Lower lobe of right lung (tissue), 2 donors: ENCODE measurements at regions not wholly inside any gene's neighbourhood (a gene's known extent, or its start where the extent isn't known, plus 50 kb on each side); places are given as distances from the start of the nearest gene placed in this dataset.

Experiments
- ATAC-seq, 2 donors: fragments of 200-7000 bp; cut with Tn5 transposase; one replicate each; pipeline ENCODE4 v1.9.1; 2020 to 2022; ENCODE audit warnings: mild to moderate bottlenecking in 2 of 2, moderate library complexity in 2 of 2
- DNase-seq: peaks from one replicate; pipeline ENCODE4 v3.0.0-alpha.2; 2020
- H3K27ac ChIP-seq: fragments of 200-600 bp; one replicate; pipeline ENCODE4 v1.8.0; 2022
- H3K27me3 ChIP-seq: fragments of 200-600 bp; one replicate; pipeline ENCODE4 v1.8.0; 2022; ENCODE audit warnings: low read depth
- H3K36me3 ChIP-seq: fragments of 200-600 bp; one replicate; pipeline ENCODE4 v1.8.0; 2022; ENCODE audit warnings: mild to moderate bottlenecking
- H3K4me1 ChIP-seq: fragments of 200-600 bp; one replicate; pipeline ENCODE4 v1.8.0; 2022
- H3K4me3 ChIP-seq: fragments of 200-600 bp; one replicate; pipeline ENCODE4 v1.8.0; 2022; ENCODE audit warnings: mild to moderate bottlenecking
- H3K9me3 ChIP-seq: fragments of 200-600 bp; one replicate; pipeline ENCODE4 v1.8.0; 2022
- CTCF ChIP-seq: fragments of 200-600 bp; IDR thresholded peaks from one replicate; pipeline ENCODE4 v1.8.0; 2022; ENCODE audit warnings: antibody characterized with exemption, mild to moderate bottlenecking
- intact Hi-C: fragments of 100-400 bp; cut with DNase I; formaldehyde crosslinking; loops from one replicate; pipeline ENCODE4 v1.11.0; 2022
- donor health status: DM: no; HTN: yes; CAD: no; lungs with severe emphysema.

- no peak overlapping the region for H3K27ac ChIP-seq
- intact Hi-C loops, result no loop called here
- no peaks in the 10 kb centered on the region for H3K27me3 ChIP-seq
- no peaks in the 10 kb centered on the region for H3K9me3 ChIP-seq
- DNase-seq (no peak), ATAC-seq (no peak)
- H3K4me3 ChIP-seq, result no peak overlapping the region
- no peaks in the 10 kb centered on the region for H3K4me1 ChIP-seq
- no peak for TF ChIP-seq CTCF
- no peaks in the 10 kb centered on the region for H3K36me3 ChIP-seq
Measured at GRCh38 chr2:129101186-129101585, 782.5 kb upstream of the HS6ST1 start.

- Histone ChIP-seq H3K27ac (no peak overlapping the region), H3K9me3 (no peaks in the 10 kb centered on the region), H3K36me3 (no peaks in the 10 kb centered on the region), H3K27me3 (no peaks in the 10 kb centered on the region), H3K4me1 (no peaks in the 10 kb centered on the region), H3K4me3 (no peak overlapping the region)
- ATAC-seq (no peak), DNase-seq (no peak)
- intact Hi-C loops, result no loop called here
- TF ChIP-seq CTCF, result no peak
Measured at GRCh38 chr2:129103936-129104878, 785.5 kb upstream of the HS6ST1 start.

GRCh38 chr2:129112181-129112580, 793.5 kb upstream of the HS6ST1 start:
- intact Hi-C loops, result no loop called here
- Histone ChIP-seq H3K27ac (no peak overlapping the region), H3K4me1 (no peaks in the 10 kb centered on the region), H3K36me3 (no peaks in the 10 kb centered on the region), H3K4me3 (no peak overlapping the region), H3K27me3 (no peaks in the 10 kb centered on the region), H3K9me3 (no peaks in the 10 kb centered on the region)
- DNase-seq (no peak), ATAC-seq (no peak)
- no peak for TF ChIP-seq CTCF

GRCh38 chr2:129113776-129114175, 795.1 kb upstream of the HS6ST1 start:
- H3K36me3 ChIP-seq, result no peaks in the 10 kb centered on the region
- no peak overlapping the region for H3K4me3 ChIP-seq
- TF ChIP-seq CTCF, result no peak
- no peaks in the 10 kb centered on the region for H3K27me3 ChIP-seq
- DNase-seq, result no peak
- ATAC-seq, result no peak
- intact Hi-C loops, result no loop called here
- no peak overlapping the region for H3K27ac ChIP-seq
- H3K9me3 ChIP-seq, result no peaks in the 10 kb centered on the region
- H3K4me1 ChIP-seq, result no peaks in the 10 kb centered on the region

- no peak for TF ChIP-seq CTCF
- Histone ChIP-seq H3K27me3 (no peaks in the 10 kb centered on the region), H3K36me3 (no peaks in the 10 kb centered on the region), H3K9me3 (no peaks in the 10 kb centered on the region), H3K27ac (no peak overlapping the region), H3K4me1 (no peaks in the 10 kb centered on the region), H3K4me3 (no peak overlapping the region)
- DNase-seq (no peak), ATAC-seq (no peak)
- intact Hi-C loops, result no loop called here
Measured at GRCh38 chr2:129117434-129117833, 798.8 kb upstream of the HS6ST1 start.
